Thyroid gland (tissue), 4 donors: ENCODE measurements at regions not wholly inside any gene's neighbourhood (a gene's known extent, or its start where the extent isn't known, plus 50 kb on each side); places are given as distances from the start of the nearest gene placed in this dataset.

Experiments
- DNase-seq, 2 donors: peaks; one replicate each; pipeline ENCODE4 v3.0.0-alpha.2; 2019
- H3K27ac ChIP-seq, 3 donors: fragments of 200-600 bp; sonication (generic); 1 replicate in 2 of 3; 2 replicates in 1 of 3; pipeline ENCODE4 v1.5.1; 2016 to 2019; ENCODE audit warnings: mild to moderate bottlenecking in 1 of 3, moderate library complexity in 1 of 3
- H3K27me3 ChIP-seq: fragments of 200-600 bp; sonication (generic); one replicate; pipeline ENCODE4 v1.5.1; 2019
- H3K36me3 ChIP-seq, 2 donors: fragments of 200-600 bp; sonication (generic); one replicate each; pipeline ENCODE4 v1.5.1; 2016 to 2019
- H3K4me1 ChIP-seq, 2 donors: fragments of 200-600 bp; sonication (generic); one replicate each; pipeline ENCODE4 v1.5.1; 2017 to 2019
- H3K4me3 ChIP-seq, 3 donors: fragments of 200-600 bp; sonication (generic); replicated peaks in 1 of 3; 1 replicate in 2 of 3; 2 replicates in 1 of 3; pipeline ENCODE4 v1.5.1; 2016; ENCODE audit warnings: mild to moderate bottlenecking in 1 of 3
- H3K9me3 ChIP-seq: fragments of 200-600 bp; sonication (generic); one replicate; pipeline ENCODE4 v1.5.1; 2017
- POLR2A ChIP-seq, 2 donors: fragments of 450-650 bp; IDR thresholded peaks; one replicate each; pipeline ENCODE4 v1.6.1; 2017; ENCODE audit warnings: antibody characterized with exemption in 2 of 2, mild to moderate bottlenecking in 2 of 2, moderate library complexity in 1 of 2
- WGBS, 2 donors: methylation state at CpG; one replicate each; pipeline ENCODE4 v1.1.5; 2017; 5-methylcytosine and 5-hydroxymethylcytosine counted together
- intact Hi-C: fragments of 100-400 bp; cut with DNase I; formaldehyde crosslinking; loops from one replicate; pipeline ENCODE4 v1.15.1; 2023
- TF ChIP-seq, protein P1 (sequence below), 6 experiments: fragments of 200-600 bp in 3 of 6; fragments of 450-650 bp in 3 of 6; sonication (generic) in 3 of 6; IDR thresholded peaks; one replicate each; pipeline ENCODE4 v1.5.1; 2016 to 2019; ENCODE audit warnings: antibody characterized with exemption in 6 of 6, mild to moderate bottlenecking in 2 of 6, inconsistent platforms in 1 of 6, moderate library complexity in 1 of 6

GRCh38 chr11:108994887-108995286 lies 330.0 kb downstream of the DDX10 start:
- intact Hi-C loops = no loop called here
- Histone ChIP-seq H3K4me3 (no peak overlapping the region), H3K4me1 (no peaks in the 10 kb centered on the region), H3K27ac (no peak overlapping the region), H3K36me3 (no peaks in the 10 kb centered on the region), H3K9me3 (no peaks in the 10 kb centered on the region), H3K27me3 (no peaks in the 10 kb centered on the region)
- 79 to 82% methylated on average over 1 of the region's 1 CpG for WGBS, 2 donors
- no peak for DNase-seq
- TF ChIP-seq, protein P1, sequence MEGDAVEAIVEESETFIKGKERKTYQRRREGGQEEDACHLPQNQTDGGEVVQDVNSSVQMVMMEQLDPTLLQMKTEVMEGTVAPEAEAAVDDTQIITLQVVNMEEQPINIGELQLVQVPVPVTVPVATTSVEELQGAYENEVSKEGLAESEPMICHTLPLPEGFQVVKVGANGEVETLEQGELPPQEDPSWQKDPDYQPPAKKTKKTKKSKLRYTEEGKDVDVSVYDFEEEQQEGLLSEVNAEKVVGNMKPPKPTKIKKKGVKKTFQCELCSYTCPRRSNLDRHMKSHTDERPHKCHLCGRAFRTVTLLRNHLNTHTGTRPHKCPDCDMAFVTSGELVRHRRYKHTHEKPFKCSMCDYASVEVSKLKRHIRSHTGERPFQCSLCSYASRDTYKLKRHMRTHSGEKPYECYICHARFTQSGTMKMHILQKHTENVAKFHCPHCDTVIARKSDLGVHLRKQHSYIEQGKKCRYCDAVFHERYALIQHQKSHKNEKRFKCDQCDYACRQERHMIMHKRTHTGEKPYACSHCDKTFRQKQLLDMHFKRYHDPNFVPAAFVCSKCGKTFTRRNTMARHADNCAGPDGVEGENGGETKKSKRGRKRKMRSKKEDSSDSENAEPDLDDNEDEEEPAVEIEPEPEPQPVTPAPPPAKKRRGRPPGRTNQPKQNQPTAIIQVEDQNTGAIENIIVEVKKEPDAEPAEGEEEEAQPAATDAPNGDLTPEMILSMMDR (IDR thresholded peaks at IDR 0.05) = no peak
- TF ChIP-seq POLR2A (IDR thresholded peaks at IDR 0.05) = no peak

- H3K36me3 ChIP-seq = no peaks in the 10 kb centered on the region
- no peak for DNase-seq
- H3K27me3 ChIP-seq = no peaks in the 10 kb centered on the region
- intact Hi-C loops = no loop called here
- H3K4me3 ChIP-seq = no peak overlapping the region
- no peaks in the 10 kb centered on the region for H3K4me1 ChIP-seq
- no peak overlapping the region for H3K27ac ChIP-seq
- no peaks in the 10 kb centered on the region for H3K9me3 ChIP-seq
- no peak for TF ChIP-seq POLR2A (IDR thresholded peaks at IDR 0.05)
- TF ChIP-seq, protein P1 (IDR thresholded peaks at IDR 0.05) = no peak
These were observed 333.0 kb downstream of the DDX10 start for GRCh38 chr11:108997826-108998225.

- Histone ChIP-seq H3K27me3 (no peaks in the 10 kb centered on the region), H3K36me3 (no peaks in the 10 kb centered on the region), H3K4me1 (no peaks in the 10 kb centered on the region), H3K9me3 (no peaks in the 10 kb centered on the region), H3K27ac (no peak overlapping the region), H3K4me3 (no peak overlapping the region)
- intact Hi-C loops = no loop called here
- no peak for DNase-seq
- 56 to 73% methylated on average over 1 of the region's 1 CpG for WGBS, 2 donors
- no peak for TF ChIP-seq POLR2A (IDR thresholded peaks at IDR 0.05)
- TF ChIP-seq, protein P1 (IDR thresholded peaks at IDR 0.05) = no peak
These were observed 335.7 kb downstream of the DDX10 start for GRCh38 chr11:109000531-109000930.

- no peak overlapping the region for H3K4me3 ChIP-seq
- no peak for DNase-seq
- H3K27me3 ChIP-seq = no peaks in the 10 kb centered on the region
- H3K27ac ChIP-seq = no peak overlapping the region
- no peaks in the 10 kb centered on the region for H3K36me3 ChIP-seq
- intact Hi-C loops = no loop called here
- H3K4me1 ChIP-seq = no peaks in the 10 kb centered on the region
- no peaks in the 10 kb centered on the region for H3K9me3 ChIP-seq
- TF ChIP-seq, protein P1 (IDR thresholded peaks at IDR 0.05) = no peak
- TF ChIP-seq POLR2A (IDR thresholded peaks at IDR 0.05) = no peak
These were observed 336.7 kb downstream of the DDX10 start for GRCh38 chr11:109001585-109001984.

DNA sequence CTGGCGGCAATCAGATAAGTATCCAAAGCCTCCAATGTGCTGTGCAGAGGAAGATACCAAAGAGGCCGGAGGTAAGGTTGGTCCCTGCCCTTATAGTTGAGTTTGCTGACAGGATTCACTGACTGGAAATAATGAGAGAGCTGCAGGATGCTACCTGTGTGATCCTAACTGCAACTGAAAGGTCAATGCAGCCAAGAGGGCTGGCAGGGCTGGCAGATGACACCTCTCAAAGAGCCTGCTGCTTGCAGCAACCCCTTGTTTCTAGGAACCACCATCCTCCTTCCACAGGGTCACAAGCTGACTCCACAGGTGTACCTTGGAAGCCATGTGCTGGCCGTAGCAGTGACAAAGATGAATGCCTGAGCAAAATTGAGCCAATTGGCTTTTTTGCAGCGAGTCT lies 348.1 kb downstream of the DDX10 start:
- DNase-seq = no peak
- Histone ChIP-seq H3K4me3 (no peak overlapping the region), H3K4me1 (no peaks in the 10 kb centered on the region), H3K27me3 (no peaks in the 10 kb centered on the region), H3K36me3 (no peaks in the 10 kb centered on the region), H3K9me3 (no peaks in the 10 kb centered on the region), H3K27ac (no peak overlapping the region)
- TF ChIP-seq, protein P1 (IDR thresholded peaks at IDR 0.05) = no peak
- no peak for TF ChIP-seq POLR2A (IDR thresholded peaks at IDR 0.05)
- intact Hi-C loops = no loop called here
- WGBS, 2 donors = 68 to 79% methylated on average over 4 of the region's 4 CpGs
